ENCODE measurements at regions not wholly inside any gene's neighbourhood (a gene's known extent, or its start where the extent isn't known, plus 50 kb on each side); places are given as distances from the start of the nearest gene placed in this dataset.

- DNase-seq (ENCODE audit: low spot score) = no peak
Observed at GRCh38 chr2:35023545-35023944, 1332.0 kb upstream of the CRIM1 start.

DNA sequence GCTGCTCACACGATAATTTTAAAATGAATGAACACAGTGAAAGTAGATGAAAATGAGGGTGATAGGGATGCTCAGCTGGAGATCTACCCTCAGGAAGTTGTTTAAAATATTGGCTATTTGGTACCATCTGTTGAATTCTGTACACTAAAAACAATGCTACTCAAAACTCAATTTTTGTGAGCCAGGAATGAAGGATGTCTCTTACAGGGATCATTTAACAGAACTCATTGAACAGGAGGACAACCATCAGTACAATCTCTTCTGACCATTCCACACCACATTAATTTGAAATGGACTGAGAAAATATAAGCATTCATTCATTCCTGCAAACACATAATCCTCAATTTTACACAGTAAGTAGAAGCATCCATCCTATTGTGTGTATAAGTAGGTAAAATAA is 1355.1 kb upstream of the CRIM1 start:
- DNase-seq (ENCODE audit: low spot score) = no peak
- TF ChIP-seq CTCF (IDR thresholded peaks at IDR 0.05) = no peak
- no peak overlapping the region for H3K27ac ChIP-seq
- H3K4me3 ChIP-seq = no peak overlapping the region

More at GRCh38 chr2:35023545-35023944, 1332.0 kb upstream of the CRIM1 start:
- Histone ChIP-seq H3K27ac (no peak overlapping the region), H3K4me3 (no peak overlapping the region)
- TF ChIP-seq CTCF (IDR thresholded peaks at IDR 0.05) = no peak

GRCh38 chr2:34998741-34999140 is 1356.8 kb upstream of the CRIM1 start:
- H3K27ac ChIP-seq = no peak overlapping the region
- DNase-seq (ENCODE audit: low spot score) = no peak
- no peak overlapping the region for H3K4me3 ChIP-seq
- TF ChIP-seq CTCF (IDR thresholded peaks at IDR 0.05) = no peak

GRCh38 chr2:34997779-34998178 is 1357.8 kb upstream of the CRIM1 start:
- no peak overlapping the region for H3K4me3 ChIP-seq
- DNase-seq (ENCODE audit: low spot score) = no peak
- TF ChIP-seq CTCF (IDR thresholded peaks at IDR 0.05) = no peak
- H3K27ac ChIP-seq = no peak overlapping the region

DNA sequence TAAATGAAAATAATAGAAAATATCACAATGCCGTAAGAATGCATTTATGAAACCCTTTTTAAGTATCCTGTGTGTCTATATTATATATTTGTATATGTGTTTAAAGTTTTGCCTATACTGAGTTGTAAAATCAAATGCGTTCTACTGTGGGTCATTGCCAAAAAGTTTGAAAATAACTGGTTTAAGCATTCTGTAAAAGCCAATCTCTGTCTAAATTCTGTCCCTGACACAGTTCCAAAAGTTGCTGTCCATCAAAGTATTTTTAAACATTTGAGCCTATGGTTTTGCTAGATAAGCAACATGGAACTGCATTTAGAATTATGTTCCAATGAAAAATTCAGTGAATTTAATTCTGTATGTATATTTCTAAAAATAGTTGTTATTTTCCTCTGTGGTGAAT is 1360.4 kb upstream of the CRIM1 start:
- Histone ChIP-seq H3K27ac (no peak overlapping the region), H3K4me3 (no peak overlapping the region)
- TF ChIP-seq CTCF (IDR thresholded peaks at IDR 0.05) = no peak
- DNase-seq (ENCODE audit: low spot score) = no peak

- Histone ChIP-seq H3K27ac (no peak overlapping the region), H3K4me3 (no peak overlapping the region)
- no peak for TF ChIP-seq CTCF (IDR thresholded peaks at IDR 0.05)
- DNase-seq (ENCODE audit: low spot score) = no peak
Observed at GRCh38 chr2:34991508-34992274, 1363.9 kb upstream of the CRIM1 start.

DNA sequence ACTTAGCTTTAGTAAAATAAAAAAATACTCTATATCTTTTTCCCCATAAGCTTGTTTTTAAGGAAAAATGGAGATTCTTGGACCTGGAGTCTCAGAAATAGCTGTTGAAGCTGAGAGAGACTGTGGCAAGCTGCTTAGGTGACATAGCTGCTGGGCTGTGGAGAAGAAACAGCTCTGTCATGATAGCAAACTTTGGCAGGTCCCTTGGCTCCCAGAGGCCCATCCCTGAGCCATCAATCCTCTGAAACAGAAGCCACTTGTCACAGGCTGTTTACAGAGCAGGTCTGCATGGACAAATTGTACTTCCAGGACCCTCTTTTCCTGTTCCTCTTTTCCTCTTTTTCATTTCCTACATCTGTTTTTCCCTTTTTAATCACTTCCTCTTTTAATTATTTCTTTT is 1370.1 kb upstream of the CRIM1 start:
- H3K4me3 ChIP-seq = no peak overlapping the region
- no peak for TF ChIP-seq CTCF (IDR thresholded peaks at IDR 0.05)
- DNase-seq (ENCODE audit: low spot score) = no peak
- H3K27ac ChIP-seq = no peak overlapping the region
